ENCODE measurements at regions not wholly inside any gene's neighbourhood (a gene's known extent, or its start where the extent isn't known, plus 50 kb on each side); places are given as distances from the start of the nearest gene placed in this dataset.

GRCh38 chr13:83498045-83498444, 384.2 kb downstream of the SLITRK1 start:
- H3K9me3 Mint-ChIP-seq: peaks cover 0 to 6% (median 5%) of the 10 kb centered on the region in 7 donors
- Histone ChIP-seq H3K79me2 (ENCODE audit: insufficient read depth, low read length) (no peaks in the 10 kb centered on the region), H3K4me2 (replicated peaks; ENCODE audit: extremely low read depth, low read length, poor library complexity, severe bottlenecking) (no peak overlapping the region), H4K20me1 (ENCODE audit: insufficient read depth, low read length) (no peaks in the 10 kb centered on the region), H3K36me3 (replicated peaks in 1 of 2; ENCODE audit: control insufficient read depth in 1 of 2, insufficient read depth in 2 of 2, low read length in 2 of 2) (no peaks in the 10 kb centered on the region), H3K4me3 (replicated peaks in 1 of 3; ENCODE audit: low read depth in 2 of 3, low read length in 3 of 3) (no peak overlapping the region), H3K27me3 (ENCODE audit: control insufficient read depth in 2 of 2, insufficient read depth in 2 of 2, low read length in 2 of 2) (no peaks in the 10 kb centered on the region), H3K9me3 (replicated peaks in 1 of 2; ENCODE audit: control insufficient read depth in 1 of 2, insufficient read depth in 1 of 2, low read length in 2 of 2) (peaks cover 3 to 4% of the 10 kb centered on the region in 2 donors), H3K9ac (ENCODE audit: insufficient read depth, low read length, poor library complexity, severe bottlenecking) (no peak overlapping the region), H3K4me1 (ENCODE audit: control insufficient read depth in 1 of 2, insufficient read depth in 2 of 2, low read length in 2 of 2) (no peaks in the 10 kb centered on the region), H2AFZ (ENCODE audit: insufficient read depth, low read depth, low read length, poor library complexity, severe bottlenecking) (no peak overlapping the region), H3K27ac (ENCODE audit: low read depth in 1 of 2, low read length in 2 of 2) (no peak overlapping the region)
- H3K36me3 Mint-ChIP-seq: no peaks in the 10 kb centered on the region
- no peak for DNase-seq
- no peaks in the 10 kb centered on the region for H3K4me1 Mint-ChIP-seq
- intact Hi-C loops (cut with micrococcal nuclease): no loop called here
- no peak overlapping the region for H3K27ac Mint-ChIP-seq
- TF ChIP-seq, protein P1, sequence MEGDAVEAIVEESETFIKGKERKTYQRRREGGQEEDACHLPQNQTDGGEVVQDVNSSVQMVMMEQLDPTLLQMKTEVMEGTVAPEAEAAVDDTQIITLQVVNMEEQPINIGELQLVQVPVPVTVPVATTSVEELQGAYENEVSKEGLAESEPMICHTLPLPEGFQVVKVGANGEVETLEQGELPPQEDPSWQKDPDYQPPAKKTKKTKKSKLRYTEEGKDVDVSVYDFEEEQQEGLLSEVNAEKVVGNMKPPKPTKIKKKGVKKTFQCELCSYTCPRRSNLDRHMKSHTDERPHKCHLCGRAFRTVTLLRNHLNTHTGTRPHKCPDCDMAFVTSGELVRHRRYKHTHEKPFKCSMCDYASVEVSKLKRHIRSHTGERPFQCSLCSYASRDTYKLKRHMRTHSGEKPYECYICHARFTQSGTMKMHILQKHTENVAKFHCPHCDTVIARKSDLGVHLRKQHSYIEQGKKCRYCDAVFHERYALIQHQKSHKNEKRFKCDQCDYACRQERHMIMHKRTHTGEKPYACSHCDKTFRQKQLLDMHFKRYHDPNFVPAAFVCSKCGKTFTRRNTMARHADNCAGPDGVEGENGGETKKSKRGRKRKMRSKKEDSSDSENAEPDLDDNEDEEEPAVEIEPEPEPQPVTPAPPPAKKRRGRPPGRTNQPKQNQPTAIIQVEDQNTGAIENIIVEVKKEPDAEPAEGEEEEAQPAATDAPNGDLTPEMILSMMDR (IDR thresholded peaks at IDR 0.05): no peak
- no peaks in the 10 kb centered on the region for H3K27me3 Mint-ChIP-seq (ENCODE audit: low read depth in 3 of 3)
- no peak overlapping the region for H3K4me3 Mint-ChIP-seq

GRCh38 chr13:83496501-83496900, 385.8 kb downstream of the SLITRK1 start:
- Mint-ChIP-seq H3K36me3 (no peaks in the 10 kb centered on the region), H3K4me3 (no peak overlapping the region), H3K27me3 (ENCODE audit: low read depth in 3 of 3) (no peaks in the 10 kb centered on the region), H3K4me1 (no peaks in the 10 kb centered on the region), H3K9me3 (peaks cover 0 to 6% (median 2%) of the 10 kb centered on the region in 7 donors), H3K27ac (no peak overlapping the region)
- H3K9me3 ChIP-seq (replicated peaks in 1 of 2; ENCODE audit: control insufficient read depth in 1 of 2, insufficient read depth in 1 of 2, low read length in 2 of 2): peaks cover 0 to 1% of the 10 kb centered on the region in 2 donors
- H3K27ac ChIP-seq (ENCODE audit: low read depth in 1 of 2, low read length in 2 of 2): no peak overlapping the region
- no peaks in the 10 kb centered on the region for H3K36me3 ChIP-seq (replicated peaks in 1 of 2; ENCODE audit: control insufficient read depth in 1 of 2, insufficient read depth in 2 of 2, low read length in 2 of 2)
- TF ChIP-seq, protein P1 (IDR thresholded peaks at IDR 0.05): no peak
- H3K4me3 ChIP-seq (replicated peaks in 1 of 3; ENCODE audit: low read depth in 2 of 3, low read length in 3 of 3): no peak overlapping the region
- H3K79me2 ChIP-seq (ENCODE audit: insufficient read depth, low read length): no peaks in the 10 kb centered on the region
- no peak for DNase-seq
- WGBS (ENCODE audit: insufficient coverage): 100% methylated on average over 2 of the region's 6 CpGs
- no peak overlapping the region for H3K9ac ChIP-seq (ENCODE audit: insufficient read depth, low read length, poor library complexity, severe bottlenecking)
- H3K4me2 ChIP-seq (replicated peaks; ENCODE audit: extremely low read depth, low read length, poor library complexity, severe bottlenecking): no peak overlapping the region
- H3K27me3 ChIP-seq (ENCODE audit: control insufficient read depth in 2 of 2, insufficient read depth in 2 of 2, low read length in 2 of 2): no peaks in the 10 kb centered on the region
- H3K4me1 ChIP-seq (ENCODE audit: control insufficient read depth in 1 of 2, insufficient read depth in 2 of 2, low read length in 2 of 2): no peaks in the 10 kb centered on the region
- H2AFZ ChIP-seq (ENCODE audit: insufficient read depth, low read depth, low read length, poor library complexity, severe bottlenecking): no peak overlapping the region
- H4K20me1 ChIP-seq (ENCODE audit: insufficient read depth, low read length): no peaks in the 10 kb centered on the region
- intact Hi-C loops (cut with micrococcal nuclease): no loop called here

All from CD14-positive monocyte (primary cell).